ENCODE measurements at regions not wholly inside any gene's neighbourhood (a gene's known extent, or its start where the extent isn't known, plus 50 kb on each side); places are given as distances from the start of the nearest gene placed in this dataset.

GRCh38 chr2:64349131-64349530, 104.8 kb upstream of the LGALSL start:
- Histone ChIP-seq H2AFZ (ENCODE audit: control insufficient read depth, low read length) (no peak overlapping the region), H3K4me1 (ENCODE audit: control insufficient read depth, extremely low read depth, insufficient read depth, low read length) (peaks cover 12% of the 10 kb centered on the region), H3K27me3 (ENCODE audit: control insufficient read depth, extremely low read depth, insufficient read depth, low read length) (no peaks in the 10 kb centered on the region), H3K9ac (ENCODE audit: control insufficient read depth, extremely low read depth, insufficient read depth, low read length) (no peak overlapping the region), H3K79me2 (ENCODE audit: control insufficient read depth, insufficient read depth, low read length) (no peaks in the 10 kb centered on the region), H3K27ac (ENCODE audit: control insufficient read depth, insufficient read depth, low read length) (no peak overlapping the region), H3K4me3 (ENCODE audit: control insufficient read depth in 2 of 3, extremely low read depth in 1 of 3, insufficient read depth in 2 of 3, low read depth in 1 of 3, low read length in 3 of 3) (no peak overlapping the region), H4K20me1 (ENCODE audit: control insufficient read depth, extremely low read depth, insufficient read depth, low read length) (no peaks in the 10 kb centered on the region), H3K9me1 (ENCODE audit: control insufficient read depth, extremely low read depth, insufficient read depth, low read length) (peaks cover 3% of the 10 kb centered on the region), H3K9me3 (ENCODE audit: control insufficient read depth, low read depth, low read length) (no peaks in the 10 kb centered on the region), H3K36me3 (ENCODE audit: control insufficient read depth in 2 of 2, extremely low read depth in 1 of 2, insufficient read depth in 2 of 2, low read length in 2 of 2) (no peaks in the 10 kb centered on the region), H3K4me2 (ENCODE audit: control insufficient read depth, extremely low read depth, insufficient read depth, low read depth, low read length) (no peak overlapping the region)
- DNase-seq (ENCODE audit: low read depth, low spot score) (no peak), FAIRE-seq (no peak)
- TF ChIP-seq CTCF (optimal IDR thresholded peaks at IDR 0.05 in 1 of 3, IDR thresholded peaks at IDR 0.05 in 1 of 3, conservative IDR thresholded peaks at IDR 0.05 in 1 of 3; ENCODE audit: extremely low read depth in 1 of 3, insufficient read depth in 2 of 3, low read length in 3 of 3) = no peak
- TF ChIP-seq EZH2 (IDR thresholded peaks at IDR 0.05; ENCODE audit: low read length) = no peak
- dilution Hi-C loops (cut with MboI; ENCODE audit: extremely low pct_ligation_motif_present, low sequenced_read_pairs) = no loop called here

- DNase-seq (ENCODE audit: low read depth, low spot score) = no peak
- Histone ChIP-seq H2AFZ (ENCODE audit: control insufficient read depth, low read length) (no peak overlapping the region), H3K4me1 (ENCODE audit: control insufficient read depth, extremely low read depth, insufficient read depth, low read length) (peaks cover 29% of the 10 kb centered on the region), H3K27ac (ENCODE audit: control insufficient read depth, insufficient read depth, low read length) (no peak overlapping the region), H3K79me2 (ENCODE audit: control insufficient read depth, insufficient read depth, low read length) (no peaks in the 10 kb centered on the region), H3K27me3 (ENCODE audit: control insufficient read depth, extremely low read depth, insufficient read depth, low read length) (no peaks in the 10 kb centered on the region), H3K4me2 (ENCODE audit: control insufficient read depth, extremely low read depth, insufficient read depth, low read depth, low read length) (no peak overlapping the region), H3K4me3 (ENCODE audit: control insufficient read depth in 2 of 3, extremely low read depth in 1 of 3, insufficient read depth in 2 of 3, low read depth in 1 of 3, low read length in 3 of 3) (no peak overlapping the region), H3K9me1 (ENCODE audit: control insufficient read depth, extremely low read depth, insufficient read depth, low read length) (peaks cover 3% of the 10 kb centered on the region), H3K9ac (ENCODE audit: control insufficient read depth, extremely low read depth, insufficient read depth, low read length) (no peak overlapping the region), H3K36me3 (ENCODE audit: control insufficient read depth in 2 of 2, extremely low read depth in 1 of 2, insufficient read depth in 2 of 2, low read length in 2 of 2) (no peaks in the 10 kb centered on the region), H4K20me1 (ENCODE audit: control insufficient read depth, extremely low read depth, insufficient read depth, low read length) (no peaks in the 10 kb centered on the region), H3K9me3 (ENCODE audit: control insufficient read depth, low read depth, low read length) (no peaks in the 10 kb centered on the region)
- dilution Hi-C loops (cut with MboI; ENCODE audit: extremely low pct_ligation_motif_present, low sequenced_read_pairs) = no loop called here
- TF ChIP-seq CTCF (optimal IDR thresholded peaks at IDR 0.05 in 1 of 3, IDR thresholded peaks at IDR 0.05 in 1 of 3, conservative IDR thresholded peaks at IDR 0.05 in 1 of 3; ENCODE audit: extremely low read depth in 1 of 3, insufficient read depth in 2 of 3, low read length in 3 of 3) = no peak
- TF ChIP-seq EZH2 (IDR thresholded peaks at IDR 0.05; ENCODE audit: low read length) = no peak
- no peak for FAIRE-seq
Measured at GRCh38 chr2:64350996-64351395, 103.0 kb upstream of the LGALSL start.
